Endothelial cell of umbilical vein (primary cell): ENCODE measurements at regions not wholly inside any gene's neighbourhood (a gene's known extent, or its start where the extent isn't known, plus 50 kb on each side); places are given as distances from the start of the nearest gene placed in this dataset.

ENCODE experiments used
- BruUV-seq: library from RNA; stranded (reverse); fragments of 400-500 nt; replicated peaks from 2 replicates; lab custom pipeline; 2021; lab: Mats Ljungman, UMichigan
- CTCF ChIA-PET: fragments of 300-600, 350-600 bp; sonication (Branson Sonifier 250); formaldehyde crosslinking; loops from one replicate; lab custom pipeline; 2021; ENCODE audit warnings: antibody characterized with exemption, inconsistent platforms; lab: Charles Lee
- POLR2A ChIA-PET: fragments of 300-600, 350-600 bp; sonication (Branson Sonifier 250); formaldehyde crosslinking; loops from one replicate; lab custom pipeline; 2021; ENCODE audit warnings: antibody characterized with exemption, inconsistent platforms; lab: Charles Lee
- DNase-seq: peaks from one replicate; pipeline ENCODE4 v3.0.0-alpha.2; 2011; ENCODE audit warnings: low read depth, low spot score
- FAIRE-seq: peaks from 2 replicates; lab custom pipeline; 2011; peaks lifted over from hg19 to GRCh38; lab: Jason Lieb, UNC
- H2AFZ ChIP-seq: 2 replicates; pipeline ENCODE4 v1.6.0; 2012; ENCODE audit warnings: low read depth, low read length, control low read depth, inconsistent platforms
- H3K27ac ChIP-seq: 2 replicates; pipeline ENCODE4 v1.5.1; 2011; ENCODE audit warnings: low read depth, mild to moderate bottlenecking, control low read depth, low read length, moderate library complexity; ENCODE audit not compliant: insufficient read depth
- H3K27me3 ChIP-seq, 2 experiments: 2 replicates each; pipeline versions ENCODE4 v1.6.0 to v1.6.1; 2011; ENCODE audit warnings: low read length in 2 of 2, mixed read lengths in 1 of 2; ENCODE audit not compliant: control insufficient read depth in 2 of 2, insufficient read depth in 2 of 2
- H3K36me3 ChIP-seq, 2 experiments: 2 replicates in 1 of 2; 3 replicates in 1 of 2; pipeline ENCODE4 v1.5.1; 2011; ENCODE audit warnings: low read length in 2 of 2, mild to moderate bottlenecking in 1 of 2, moderate library complexity in 1 of 2; ENCODE audit not compliant: control insufficient read depth in 2 of 2, insufficient read depth in 2 of 2; ENCODE audit errors: extremely low read depth in 1 of 2
- H3K4me1 ChIP-seq: 3 replicates; pipeline ENCODE4 v1.5.1; 2011; ENCODE audit warnings: mild to moderate bottlenecking, low read length; ENCODE audit not compliant: control insufficient read depth, insufficient read depth; ENCODE audit errors: extremely low read depth
- H3K4me2 ChIP-seq: 2 replicates; pipeline ENCODE4 v1.6.1; 2011; ENCODE audit warnings: low read length, control low read depth, mixed read lengths; ENCODE audit not compliant: insufficient read depth
- H3K4me3 ChIP-seq, 3 experiments: fragments of 200-600 bp in 1 of 3; sonication (generic), shearing (Covaris generic) in 1 of 3; replicated peaks in 1 of 3; 2 replicates each; pipeline ENCODE4 v1.5.1; 2011 to 2016; ENCODE audit warnings: control low read depth in 3 of 3, low read length in 3 of 3, mild to moderate bottlenecking in 2 of 3, inconsistent platforms in 1 of 3, low read depth in 1 of 3, moderate library complexity in 1 of 3; ENCODE audit not compliant: insufficient read depth in 1 of 3
- H3K79me2 ChIP-seq: 2 replicates; pipeline ENCODE4 v1.6.0; 2012; ENCODE audit warnings: low read length, inconsistent platforms; ENCODE audit not compliant: control insufficient read depth, insufficient read depth
- H3K9ac ChIP-seq: replicated peaks from 2 replicates; pipeline ENCODE3; 2011; ENCODE audit warnings: low read length, control low read depth; ENCODE audit not compliant: insufficient read depth; ENCODE audit errors: extremely low read depth
- H3K9me1 ChIP-seq: replicated peaks from 3 replicates; pipeline ENCODE4 v1.6.0; 2011; ENCODE audit warnings: mild to moderate bottlenecking, low read length; ENCODE audit not compliant: control insufficient read depth, insufficient read depth; ENCODE audit errors: extremely low read depth
- H3K9me3 ChIP-seq: replicated peaks from 2 replicates; pipeline ENCODE4 v1.5.1; 2012; ENCODE audit warnings: low read length, inconsistent platforms; ENCODE audit not compliant: control insufficient read depth, insufficient read depth
- H4K20me1 ChIP-seq: replicated peaks from 2 replicates; pipeline ENCODE3; 2011; ENCODE audit warnings: mild to moderate bottlenecking, low read length; ENCODE audit not compliant: control insufficient read depth, insufficient read depth; ENCODE audit errors: extremely low read depth
- CTCF ChIP-seq, 2 donors: IDR thresholded peaks; 1 replicate in 1 of 2; 2 replicates in 1 of 2; pipeline ENCODE4 v1.5.1; 2011; ENCODE audit warnings: low read length in 2 of 2, mild to moderate bottlenecking in 2 of 2, moderate library complexity in 2 of 2, control low read depth in 1 of 2, inconsistent platforms in 1 of 2, low read depth in 1 of 2; ENCODE audit not compliant: insufficient read depth in 1 of 2; ENCODE audit errors: extremely low read depth in 1 of 2
- EZH2 ChIP-seq: IDR thresholded peaks from 2 replicates; pipeline ENCODE4 v1.6.1; 2012; ENCODE audit warnings: borderline replicate concordance, low read depth, mild to moderate bottlenecking, moderate library complexity, low read length, inconsistent platforms; ENCODE audit not compliant: severe bottlenecking
- FOS ChIP-seq: IDR thresholded peaks from 2 replicates; pipeline ENCODE4 v1.6.1; 2011; ENCODE audit warnings: mild to moderate bottlenecking, low read length, moderate library complexity, borderline replicate concordance; ENCODE audit not compliant: insufficient read depth
- GATA2 ChIP-seq: IDR thresholded peaks from 2 replicates; pipeline ENCODE4 v1.7.0; 2011; ENCODE audit warnings: low read depth, mild to moderate bottlenecking, moderate library complexity, mixed read lengths, low read length; ENCODE audit not compliant: insufficient read length, insufficient read depth
- JUN ChIP-seq: IDR thresholded peaks from 2 replicates; pipeline ENCODE4 v1.6.1; 2011; ENCODE audit warnings: borderline replicate concordance, low read depth; ENCODE audit not compliant: insufficient read length, insufficient read depth
- MYC ChIP-seq: IDR thresholded peaks from one replicate; pipeline ENCODE4 v1.6.1; 2011; ENCODE audit warnings: mild to moderate bottlenecking, low read depth, low read length
- POLR2A ChIP-seq: IDR thresholded peaks from 2 replicates; pipeline ENCODE4 v1.6.1; 2012; ENCODE audit warnings: low read depth, mild to moderate bottlenecking, control low read depth, low read length
- POLR2AphosphoS5 ChIP-seq: IDR thresholded peaks from 2 replicates; pipeline ENCODE4 v1.6.1; 2012; ENCODE audit warnings: low read depth, mild to moderate bottlenecking, control low read depth, low read length, moderate library complexity; ENCODE audit not compliant: insufficient read depth
- dilution Hi-C: fragments of 300-500 bp; cut with MboI; formaldehyde crosslinking; loops from one replicate; pipeline ENCODE4 v1.15.0; 2019; ENCODE audit warnings: low sequenced_read_pairs; ENCODE audit not compliant: extremely low pct_ligation_motif_present
- intact Hi-C: fragments of 100-400 bp; cut with micrococcal nuclease; formaldehyde crosslinking; loops from one replicate; pipeline ENCODE4 v1.10.0; 2022
- TF ChIP-seq, protein P1 (sequence below): IDR thresholded peaks from 2 replicates; pipeline ENCODE4 v1.6.1; 2011; ENCODE audit not compliant: insufficient read depth, insufficient read length

- Histone ChIP-seq H3K27ac (no peak overlapping the region), H4K20me1 (no peaks in the 10 kb centered on the region), H3K4me2 (no peak overlapping the region), H3K9me1 (no peaks in the 10 kb centered on the region), H3K27me3 (no peaks in the 10 kb centered on the region), H3K36me3 (no peaks in the 10 kb centered on the region), H3K4me1 (no peaks in the 10 kb centered on the region), H3K4me3 (no peak overlapping the region), H2AFZ (no peak overlapping the region), H3K79me2 (no peaks in the 10 kb centered on the region), H3K9ac (no peak overlapping the region), H3K9me3 (no peaks in the 10 kb centered on the region)
- intact Hi-C loops (no loop called here), dilution Hi-C loops (no loop called here)
- DNase-seq (no peak), FAIRE-seq (no peak)
- ChIA-PET POLR2A (no interaction called here), CTCF (no interaction called here)
- TF ChIP-seq, protein P1, sequence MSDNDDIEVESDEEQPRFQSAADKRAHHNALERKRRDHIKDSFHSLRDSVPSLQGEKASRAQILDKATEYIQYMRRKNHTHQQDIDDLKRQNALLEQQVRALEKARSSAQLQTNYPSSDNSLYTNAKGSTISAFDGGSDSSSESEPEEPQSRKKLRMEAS = no peak
- TF ChIP-seq JUN (no peak), POLR2AphosphoS5 (no peak), FOS (no peak), MYC (no peak), GATA2 (no peak), POLR2A (no peak), EZH2 (no peak), CTCF (IDR thresholded peaks at IDR 0.05; ENCODE audit: extremely low read depth in 1 of 2, insufficient read depth in 1 of 2, low read depth in 1 of 2, low read length in 2 of 2) (no peak)
- BruUV-seq = no TSS peak
Measured at GRCh38 chr16:79540825-79541595, 59.5 kb downstream of the MAF start.
